ENCODE measurements at regions not wholly inside any gene's neighbourhood (a gene's known extent, or its start where the extent isn't known, plus 50 kb on each side); places are given as distances from the start of the nearest gene placed in this dataset.

DNA sequence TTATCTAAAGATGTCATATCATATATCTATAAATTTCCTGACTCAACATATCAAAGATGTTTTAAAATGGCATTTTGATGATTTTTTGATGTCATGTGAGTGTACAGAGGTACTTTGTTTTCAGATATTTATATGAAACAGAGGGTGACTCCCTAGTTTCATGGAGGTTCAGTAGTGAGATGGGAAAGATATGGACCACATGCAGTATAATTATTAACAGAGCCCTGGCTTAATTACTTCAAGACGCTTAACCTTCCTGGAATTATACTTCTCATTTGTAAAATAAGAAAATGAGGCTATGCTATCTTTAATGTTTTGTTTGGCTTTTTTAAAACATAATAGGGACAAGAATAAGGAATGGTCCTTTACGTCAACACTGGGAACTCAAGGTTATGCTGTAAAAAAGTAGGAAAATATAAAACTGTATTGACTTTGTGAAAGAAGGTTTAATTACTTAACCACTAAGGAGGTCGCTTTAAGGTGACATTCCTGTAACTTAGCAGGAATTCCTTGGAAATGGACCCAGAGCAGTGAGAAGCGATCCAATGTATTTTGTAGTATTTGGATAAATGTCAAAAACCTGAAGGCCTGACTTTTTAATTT is 821.0 kb upstream of the IGFBP3 start:
- no peaks in the 10 kb centered on the region for H3K9me3 ChIP-seq (ENCODE audit: low read depth, low read length)
- H3K4me2 ChIP-seq (ENCODE audit: insufficient read depth, low read length) = no peak overlapping the region
- H3K4me1 ChIP-seq (ENCODE audit: insufficient read depth, low read length) = peaks cover 11% of the 10 kb centered on the region
- H4K20me1 ChIP-seq (ENCODE audit: insufficient read depth, low read length) = no peaks in the 10 kb centered on the region
- H3K27ac ChIP-seq (ENCODE audit: low read depth, low read length) = no peak overlapping the region
- no peak for DNase-seq (ENCODE audit: insufficient read length, low spot score, missing footprints)
- no peak overlapping the region for H3K4me3 ChIP-seq (ENCODE audit: insufficient read depth, low read length)
- H3K79me2 ChIP-seq (ENCODE audit: insufficient read depth, low read length) = no peaks in the 10 kb centered on the region
- H3K36me3 ChIP-seq (ENCODE audit: insufficient read depth, low read length) = no peaks in the 10 kb centered on the region
- TF ChIP-seq, protein P1, sequence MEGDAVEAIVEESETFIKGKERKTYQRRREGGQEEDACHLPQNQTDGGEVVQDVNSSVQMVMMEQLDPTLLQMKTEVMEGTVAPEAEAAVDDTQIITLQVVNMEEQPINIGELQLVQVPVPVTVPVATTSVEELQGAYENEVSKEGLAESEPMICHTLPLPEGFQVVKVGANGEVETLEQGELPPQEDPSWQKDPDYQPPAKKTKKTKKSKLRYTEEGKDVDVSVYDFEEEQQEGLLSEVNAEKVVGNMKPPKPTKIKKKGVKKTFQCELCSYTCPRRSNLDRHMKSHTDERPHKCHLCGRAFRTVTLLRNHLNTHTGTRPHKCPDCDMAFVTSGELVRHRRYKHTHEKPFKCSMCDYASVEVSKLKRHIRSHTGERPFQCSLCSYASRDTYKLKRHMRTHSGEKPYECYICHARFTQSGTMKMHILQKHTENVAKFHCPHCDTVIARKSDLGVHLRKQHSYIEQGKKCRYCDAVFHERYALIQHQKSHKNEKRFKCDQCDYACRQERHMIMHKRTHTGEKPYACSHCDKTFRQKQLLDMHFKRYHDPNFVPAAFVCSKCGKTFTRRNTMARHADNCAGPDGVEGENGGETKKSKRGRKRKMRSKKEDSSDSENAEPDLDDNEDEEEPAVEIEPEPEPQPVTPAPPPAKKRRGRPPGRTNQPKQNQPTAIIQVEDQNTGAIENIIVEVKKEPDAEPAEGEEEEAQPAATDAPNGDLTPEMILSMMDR (IDR thresholded peaks at IDR 0.05; ENCODE audit: extremely low read depth, low read depth, low read length) = no peak
- H3K27me3 ChIP-seq (ENCODE audit: insufficient read depth, low read length) = no peaks in the 10 kb centered on the region
- no peak overlapping the region for H2AFZ ChIP-seq (ENCODE audit: low read length)

GRCh38 chr7:46741181-46741580 is 820.1 kb upstream of the IGFBP3 start:
- Histone ChIP-seq H3K4me1 (ENCODE audit: insufficient read depth, low read length) (peaks cover 9% of the 10 kb centered on the region), H4K20me1 (ENCODE audit: insufficient read depth, low read length) (no peaks in the 10 kb centered on the region), H3K4me2 (ENCODE audit: insufficient read depth, low read length) (no peak overlapping the region), H2AFZ (ENCODE audit: low read length) (no peak overlapping the region), H3K27ac (ENCODE audit: low read depth, low read length) (no peak overlapping the region), H3K9me3 (ENCODE audit: low read depth, low read length) (no peaks in the 10 kb centered on the region), H3K79me2 (ENCODE audit: insufficient read depth, low read length) (no peaks in the 10 kb centered on the region), H3K36me3 (ENCODE audit: insufficient read depth, low read length) (no peaks in the 10 kb centered on the region), H3K4me3 (ENCODE audit: insufficient read depth, low read length) (no peak overlapping the region), H3K27me3 (ENCODE audit: insufficient read depth, low read length) (no peaks in the 10 kb centered on the region)
- TF ChIP-seq, protein P1 (IDR thresholded peaks at IDR 0.05; ENCODE audit: extremely low read depth, low read depth, low read length) = no peak
- DNase-seq (ENCODE audit: insufficient read length, low spot score, missing footprints) = no peak

DNA sequence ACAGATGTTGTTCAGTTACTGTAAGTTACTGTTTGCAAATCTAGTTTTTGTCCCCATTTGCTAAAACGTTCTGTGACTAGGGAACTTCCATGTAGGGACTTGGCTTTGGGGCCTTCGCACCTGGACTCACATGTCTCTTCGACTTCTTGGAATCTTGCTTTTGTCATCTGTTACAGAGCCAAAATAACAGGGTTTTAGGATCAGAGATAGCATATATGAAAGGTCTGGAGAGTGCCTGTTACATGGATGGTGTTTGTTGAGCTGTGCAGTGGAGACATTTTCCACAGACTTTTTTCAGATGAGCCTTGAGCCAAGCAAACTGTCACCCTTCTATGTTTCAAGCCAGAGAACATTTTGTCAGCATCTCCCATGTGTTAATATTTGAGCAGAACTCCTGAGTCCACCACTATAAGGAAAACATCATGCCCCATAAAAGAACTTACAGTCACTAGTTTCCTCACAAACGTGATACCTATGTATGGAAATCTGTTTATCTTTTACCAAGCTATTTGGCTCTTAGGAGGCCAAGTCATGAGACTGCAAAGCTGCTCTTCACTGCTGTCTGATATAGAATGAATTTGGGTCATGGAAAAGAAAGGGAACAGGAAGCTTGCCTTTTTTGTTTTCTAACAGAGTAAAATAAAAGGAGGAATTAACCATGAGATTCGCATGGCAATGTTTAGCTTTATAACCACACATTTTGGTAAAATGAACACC is 818.6 kb upstream of the IGFBP3 start:
- Histone ChIP-seq H3K27ac (ENCODE audit: low read depth, low read length) (no peak overlapping the region), H3K36me3 (ENCODE audit: insufficient read depth, low read length) (no peaks in the 10 kb centered on the region), H4K20me1 (ENCODE audit: insufficient read depth, low read length) (no peaks in the 10 kb centered on the region), H2AFZ (ENCODE audit: low read length) (no peak overlapping the region), H3K79me2 (ENCODE audit: insufficient read depth, low read length) (no peaks in the 10 kb centered on the region), H3K27me3 (ENCODE audit: insufficient read depth, low read length) (no peaks in the 10 kb centered on the region), H3K4me2 (ENCODE audit: insufficient read depth, low read length) (no peak overlapping the region), H3K4me3 (ENCODE audit: insufficient read depth, low read length) (no peak overlapping the region), H3K9me3 (ENCODE audit: low read depth, low read length) (no peaks in the 10 kb centered on the region), H3K4me1 (ENCODE audit: insufficient read depth, low read length) (no peaks in the 10 kb centered on the region)
- TF ChIP-seq, protein P1 (IDR thresholded peaks at IDR 0.05; ENCODE audit: extremely low read depth, low read depth, low read length) = no peak
- no peak for DNase-seq (ENCODE audit: insufficient read length, low spot score, missing footprints)

GRCh38 chr7:46738796-46739195 is 817.7 kb upstream of the IGFBP3 start:
- Histone ChIP-seq H3K79me2 (ENCODE audit: insufficient read depth, low read length) (no peaks in the 10 kb centered on the region), H3K4me1 (ENCODE audit: insufficient read depth, low read length) (no peaks in the 10 kb centered on the region), H3K27ac (ENCODE audit: low read depth, low read length) (no peak overlapping the region), H3K9me3 (ENCODE audit: low read depth, low read length) (no peaks in the 10 kb centered on the region), H2AFZ (ENCODE audit: low read length) (no peak overlapping the region), H3K4me3 (ENCODE audit: insufficient read depth, low read length) (no peak overlapping the region), H3K27me3 (ENCODE audit: insufficient read depth, low read length) (no peaks in the 10 kb centered on the region), H3K4me2 (ENCODE audit: insufficient read depth, low read length) (no peak overlapping the region), H3K36me3 (ENCODE audit: insufficient read depth, low read length) (no peaks in the 10 kb centered on the region), H4K20me1 (ENCODE audit: insufficient read depth, low read length) (no peaks in the 10 kb centered on the region)
- DNase-seq (ENCODE audit: insufficient read length, low spot score, missing footprints) = no peak
- TF ChIP-seq, protein P1 (IDR thresholded peaks at IDR 0.05; ENCODE audit: extremely low read depth, low read depth, low read length) = no peak

Measured in osteoblast (primary cell).